HFFc6 (cell line): ENCODE measurements at regions not wholly inside any gene's neighbourhood (a gene's known extent, or its start where the extent isn't known, plus 50 kb on each side); places are given as distances from the start of the nearest gene placed in this dataset.

Experiments used
- DNase-seq: peaks from one replicate; pipeline ENCODE4 v3.0.0-alpha.2; 2018
- H3K27ac Mint-ChIP-seq: 2 replicates; pipeline ENCODE4 v1.8.0; 2020; ENCODE audit warnings: mild to moderate bottlenecking, mixed read lengths
- H3K27me3 Mint-ChIP-seq: 2 replicates; pipeline ENCODE4 v1.8.0; 2021; ENCODE audit warnings: mild to moderate bottlenecking, moderate library complexity, mixed read lengths; ENCODE audit not compliant: insufficient read depth
- H3K36me3 Mint-ChIP-seq: 2 replicates; pipeline ENCODE4 v1.8.0; 2021; ENCODE audit warnings: low read depth, mixed read lengths
- H3K4me1 Mint-ChIP-seq: 2 replicates; pipeline ENCODE4 v1.8.0; 2020; ENCODE audit warnings: low read depth, mixed read lengths
- H3K4me3 Mint-ChIP-seq: 2 replicates; pipeline ENCODE4 v1.8.0; 2020; ENCODE audit warnings: mild to moderate bottlenecking, moderate library complexity, mixed read lengths
- H3K9me3 Mint-ChIP-seq: 2 replicates; pipeline ENCODE4 v1.8.0; 2020; ENCODE audit warnings: mild to moderate bottlenecking, mixed read lengths
- TF ChIP-seq, protein P1 (sequence below): fragments of 200-600 bp; sonication (generic); IDR thresholded peaks from 2 replicates; pipeline ENCODE4 v1.5.0; 2021; ENCODE audit warnings: antibody characterized with exemption, mild to moderate bottlenecking

DNA sequence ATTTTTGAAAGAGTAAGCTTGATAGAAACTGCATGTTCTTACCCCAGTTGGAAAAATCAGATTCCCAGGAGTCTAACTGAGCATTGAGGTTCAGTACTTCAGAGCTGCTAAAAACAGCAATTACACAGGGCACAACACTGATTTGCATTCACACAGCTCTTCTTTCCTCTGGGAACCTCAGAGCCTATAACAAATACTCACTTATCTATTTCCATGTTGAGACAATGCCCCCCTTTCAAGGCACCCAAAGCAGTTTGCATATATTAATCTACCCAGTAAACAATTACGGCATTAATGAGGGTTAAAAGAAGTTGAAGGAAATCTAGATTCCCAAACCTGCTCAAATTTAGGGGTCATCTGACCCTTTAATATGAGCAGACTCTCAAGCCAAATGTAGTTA is 126.9 kb upstream of the SLC35F3 start:
- no peaks in the 10 kb centered on the region for H3K36me3 Mint-ChIP-seq
- H3K4me1 Mint-ChIP-seq, result no peaks in the 10 kb centered on the region
- H3K27me3 Mint-ChIP-seq, result no peaks in the 10 kb centered on the region
- no peak overlapping the region for H3K27ac Mint-ChIP-seq
- H3K9me3 Mint-ChIP-seq, result peaks cover 47% of the 10 kb centered on the region
- TF ChIP-seq, protein P1, sequence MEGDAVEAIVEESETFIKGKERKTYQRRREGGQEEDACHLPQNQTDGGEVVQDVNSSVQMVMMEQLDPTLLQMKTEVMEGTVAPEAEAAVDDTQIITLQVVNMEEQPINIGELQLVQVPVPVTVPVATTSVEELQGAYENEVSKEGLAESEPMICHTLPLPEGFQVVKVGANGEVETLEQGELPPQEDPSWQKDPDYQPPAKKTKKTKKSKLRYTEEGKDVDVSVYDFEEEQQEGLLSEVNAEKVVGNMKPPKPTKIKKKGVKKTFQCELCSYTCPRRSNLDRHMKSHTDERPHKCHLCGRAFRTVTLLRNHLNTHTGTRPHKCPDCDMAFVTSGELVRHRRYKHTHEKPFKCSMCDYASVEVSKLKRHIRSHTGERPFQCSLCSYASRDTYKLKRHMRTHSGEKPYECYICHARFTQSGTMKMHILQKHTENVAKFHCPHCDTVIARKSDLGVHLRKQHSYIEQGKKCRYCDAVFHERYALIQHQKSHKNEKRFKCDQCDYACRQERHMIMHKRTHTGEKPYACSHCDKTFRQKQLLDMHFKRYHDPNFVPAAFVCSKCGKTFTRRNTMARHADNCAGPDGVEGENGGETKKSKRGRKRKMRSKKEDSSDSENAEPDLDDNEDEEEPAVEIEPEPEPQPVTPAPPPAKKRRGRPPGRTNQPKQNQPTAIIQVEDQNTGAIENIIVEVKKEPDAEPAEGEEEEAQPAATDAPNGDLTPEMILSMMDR, result no peak
- no peak for DNase-seq
- no peak overlapping the region for H3K4me3 Mint-ChIP-seq

DNA sequence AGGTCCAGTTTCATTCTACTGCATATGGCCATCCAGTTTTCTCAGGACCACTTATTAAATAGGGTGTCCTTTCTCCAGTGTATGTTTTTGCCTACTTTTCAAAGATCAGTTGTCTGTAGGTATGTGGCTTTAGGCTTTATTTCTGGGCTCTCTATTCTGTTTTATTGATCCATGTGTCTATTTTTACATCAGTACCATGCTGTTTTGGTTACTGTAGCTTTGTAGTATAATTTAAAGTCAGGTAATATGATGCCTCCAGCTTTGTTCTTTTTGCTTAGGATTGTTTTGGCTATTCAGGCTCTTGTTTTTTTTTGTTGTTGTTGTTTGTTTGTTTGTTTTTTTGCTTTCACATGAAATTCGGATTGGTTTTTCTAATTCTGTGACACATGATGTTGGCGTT is 124.4 kb upstream of the SLC35F3 start:
- no peaks in the 10 kb centered on the region for H3K36me3 Mint-ChIP-seq
- no peak overlapping the region for H3K4me3 Mint-ChIP-seq
- TF ChIP-seq, protein P1, result no peak
- no peaks in the 10 kb centered on the region for H3K4me1 Mint-ChIP-seq
- no peak for DNase-seq
- H3K27me3 Mint-ChIP-seq, result no peaks in the 10 kb centered on the region
- H3K9me3 Mint-ChIP-seq, result peaks cover 47% of the 10 kb centered on the region
- no peak overlapping the region for H3K27ac Mint-ChIP-seq

DNA sequence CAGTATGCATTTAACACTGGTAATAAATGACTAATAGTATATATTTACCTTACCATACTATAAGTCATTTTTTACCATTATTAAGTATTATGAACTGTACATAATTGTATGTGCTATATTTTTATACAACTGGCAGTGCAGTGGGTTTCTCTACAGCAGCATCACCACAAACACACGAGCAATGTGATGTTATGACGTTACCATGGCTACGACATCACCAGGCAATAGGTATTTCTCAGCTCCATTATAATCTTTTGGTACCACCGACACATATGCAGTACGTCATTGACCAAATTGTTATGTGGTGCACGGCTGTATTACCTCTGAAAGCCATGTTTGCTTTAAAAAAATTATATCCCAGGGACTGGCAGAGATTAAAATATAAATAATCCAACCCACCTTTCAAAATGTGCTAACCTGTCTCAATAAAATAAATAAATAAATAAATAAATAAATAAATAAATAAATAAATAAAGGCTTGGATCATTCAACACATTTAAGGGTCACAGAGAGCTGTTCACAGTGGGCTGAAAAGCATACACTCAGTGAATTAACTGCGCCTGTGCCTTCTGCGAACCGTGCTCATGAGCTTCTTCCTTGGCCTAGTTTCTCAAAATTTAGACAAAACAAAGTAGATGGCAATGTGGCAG is 121.4 kb upstream of the SLC35F3 start:
- Mint-ChIP-seq H3K4me3 (no peak overlapping the region), H3K27ac (no peak overlapping the region), H3K4me1 (no peaks in the 10 kb centered on the region), H3K27me3 (no peaks in the 10 kb centered on the region), H3K36me3 (no peaks in the 10 kb centered on the region), H3K9me3 (peaks cover 38% of the 10 kb centered on the region)
- no peak for DNase-seq
- TF ChIP-seq, protein P1, result no peak

DNA sequence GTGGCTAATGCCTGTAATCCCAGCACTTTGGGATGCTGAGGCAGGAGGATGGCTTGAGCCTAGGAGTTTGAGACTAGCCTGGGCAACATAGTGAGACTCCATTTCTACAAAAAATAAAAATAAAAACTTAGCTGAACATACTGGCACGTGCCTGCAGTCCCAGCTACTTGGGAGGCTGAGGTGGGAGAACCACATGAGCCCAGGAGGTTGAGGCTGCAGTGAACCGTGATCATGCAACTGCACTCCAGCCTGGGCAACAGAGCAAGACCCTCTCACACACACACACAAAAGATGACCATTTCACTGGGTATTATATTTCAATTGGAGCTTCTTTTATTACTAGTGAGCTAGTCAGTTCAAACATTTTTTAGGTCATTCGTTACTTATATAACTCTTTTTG is 116.9 kb upstream of the SLC35F3 start:
- H3K4me1 Mint-ChIP-seq, result no peaks in the 10 kb centered on the region
- H3K36me3 Mint-ChIP-seq, result no peaks in the 10 kb centered on the region
- no peaks in the 10 kb centered on the region for H3K27me3 Mint-ChIP-seq
- H3K27ac Mint-ChIP-seq, result no peak overlapping the region
- TF ChIP-seq, protein P1, result no peak
- no peak overlapping the region for H3K4me3 Mint-ChIP-seq
- H3K9me3 Mint-ChIP-seq, result peaks cover 22% of the 10 kb centered on the region
- no peak for DNase-seq

DNA sequence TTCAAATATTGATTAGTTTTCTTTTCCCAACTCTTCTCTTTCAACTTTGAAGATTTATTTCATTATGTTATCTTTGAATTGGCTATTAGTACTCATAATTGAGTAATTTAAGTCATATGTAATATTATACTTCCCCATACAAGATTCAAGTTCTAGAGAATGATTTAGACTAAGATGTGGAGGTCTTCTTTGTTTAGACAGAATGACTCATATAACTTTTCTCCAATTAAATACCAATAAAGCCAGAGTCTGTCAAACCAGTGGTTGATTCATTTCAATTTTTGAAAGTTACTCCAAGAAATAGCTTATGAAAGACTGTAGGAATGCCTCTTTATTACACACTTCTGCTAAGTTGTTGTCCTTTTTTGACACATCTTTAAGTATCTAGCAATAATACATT is 115.8 kb upstream of the SLC35F3 start:
- peaks cover 19% of the 10 kb centered on the region for H3K9me3 Mint-ChIP-seq
- H3K4me1 Mint-ChIP-seq, result no peaks in the 10 kb centered on the region
- no peak overlapping the region for H3K27ac Mint-ChIP-seq
- TF ChIP-seq, protein P1, result no peak
- no peaks in the 10 kb centered on the region for H3K27me3 Mint-ChIP-seq
- no peaks in the 10 kb centered on the region for H3K36me3 Mint-ChIP-seq
- no peak overlapping the region for H3K4me3 Mint-ChIP-seq
- DNase-seq, result no peak

DNA sequence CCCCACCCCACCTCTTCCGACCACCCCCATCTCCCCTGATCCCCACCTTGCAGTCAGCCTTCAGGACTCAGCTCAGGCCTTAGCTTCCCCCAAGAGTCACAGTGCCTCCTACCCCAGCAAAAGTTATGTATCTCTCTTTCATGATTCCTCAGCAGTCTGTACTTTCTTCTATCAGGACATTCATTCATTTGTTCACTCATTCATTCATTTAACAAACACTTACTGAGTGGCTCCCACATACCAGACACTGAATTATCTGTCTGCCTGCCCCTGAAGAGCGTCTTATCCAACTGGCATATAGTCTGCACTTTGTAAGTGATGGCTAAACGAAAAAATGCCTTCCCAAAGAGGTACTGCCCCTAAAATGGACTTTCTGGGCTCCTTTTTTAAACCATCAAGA is 114.4 kb upstream of the SLC35F3 start:
- no peak for DNase-seq
- Mint-ChIP-seq H3K9me3 (peaks cover 19% of the 10 kb centered on the region), H3K27ac (no peak overlapping the region), H3K27me3 (no peaks in the 10 kb centered on the region), H3K4me1 (no peaks in the 10 kb centered on the region), H3K36me3 (no peaks in the 10 kb centered on the region), H3K4me3 (no peak overlapping the region)
- TF ChIP-seq, protein P1, result no peak
